ENCODE measurements at regions not wholly inside any gene's neighbourhood (a gene's known extent, or its start where the extent isn't known, plus 50 kb on each side); places are given as distances from the start of the nearest gene placed in this dataset.

GRCh38 chr4:59387759-59388758 lies 1812.1 kb upstream of the ADGRL3 start:
- POLR2A ChIA-PET: no interaction called here
- peaks cover 6% of the 10 kb centered on the region for H3K9me3 Mint-ChIP-seq
- DNase-seq (ENCODE audit: low spot score) (no peak), ATAC-seq (no peak)
- no peak overlapping the region for H3K27ac Mint-ChIP-seq
- H3K36me3 Mint-ChIP-seq: peaks cover 4% of the 10 kb centered on the region; the same call in 1 of the 2 replicates
- no peaks in the 10 kb centered on the region for H3K4me1 Mint-ChIP-seq
- no peak overlapping the region for H3K4me3 Mint-ChIP-seq
- TF ChIP-seq NFE2L1 (CRISPR knock-in tag; IDR thresholded peaks at IDR 0.05) (no peak), CDX4 (CRISPR knock-in tag; IDR thresholded peaks at IDR 0.05; ENCODE audit: borderline replicate concordance) (no peak), ZNF232 (CRISPR knock-in tag; IDR thresholded peaks at IDR 0.05) (no peak), ERG (CRISPR knock-in tag; IDR thresholded peaks at IDR 0.05) (no peak), TP53 (CRISPR knock-in tag; IDR thresholded peaks at IDR 0.05) (no peak), USF2 (CRISPR knock-in tag; IDR thresholded peaks at IDR 0.05) (no peak)
- H3K27me3 Mint-ChIP-seq (ENCODE audit: low read depth): no peaks in the 10 kb centered on the region
- CTCF ChIA-PET: no interaction called here

- DNase-seq (ENCODE audit: low spot score): no peak
- Mint-ChIP-seq H3K4me3 (no peak overlapping the region), H3K27me3 (ENCODE audit: low read depth) (no peaks in the 10 kb centered on the region), H3K4me1 (no peaks in the 10 kb centered on the region), H3K27ac (no peak overlapping the region), H3K9me3 (peaks cover 17% of the 10 kb centered on the region), H3K36me3 (peaks cover 6% of the 10 kb centered on the region)
- ChIA-PET CTCF (no interaction called here), POLR2A (no interaction called here)
- ATAC-seq: no peak
- TF ChIP-seq ZNF416 (CRISPR knock-in tag; IDR thresholded peaks at IDR 0.05): no peak
- no peak for TF ChIP-seq ESRRA (CRISPR knock-in tag; IDR thresholded peaks at IDR 0.05; ENCODE audit: borderline replicate concordance)
- no peak for TF ChIP-seq TP53 (CRISPR knock-in tag; IDR thresholded peaks at IDR 0.05)
- no peak for TF ChIP-seq MYBL2 (CRISPR knock-in tag; IDR thresholded peaks at IDR 0.05)
- no peak for TF ChIP-seq KAT7 (CRISPR knock-in tag; IDR thresholded peaks at IDR 0.05; ENCODE audit: borderline replicate concordance)
- no peak for TF ChIP-seq NR2C2 (CRISPR knock-in tag; IDR thresholded peaks at IDR 0.05)
- TF ChIP-seq ZNF425 (CRISPR knock-in tag; conservative IDR thresholded peaks at IDR 0.05): no peak
- no peak for TF ChIP-seq SOX15 (CRISPR knock-in tag; IDR thresholded peaks at IDR 0.05)
- no peak for TF ChIP-seq ETV6 (CRISPR knock-in tag; IDR thresholded peaks at IDR 0.05)
Observed at GRCh38 chr4:59393780-59394179, 1806.3 kb upstream of the ADGRL3 start.

- ChIA-PET CTCF (no interaction called here), POLR2A (no interaction called here)
- H3K27me3 Mint-ChIP-seq (ENCODE audit: low read depth): no peaks in the 10 kb centered on the region
- no peaks in the 10 kb centered on the region for H3K9me3 Mint-ChIP-seq
- H3K27ac Mint-ChIP-seq: no peak overlapping the region
- no peak overlapping the region for H3K4me3 Mint-ChIP-seq
- no peaks in the 10 kb centered on the region for H3K4me1 Mint-ChIP-seq
- ATAC-seq (no peak), DNase-seq (ENCODE audit: low spot score) (no peak)
- H3K36me3 Mint-ChIP-seq: no peaks in the 10 kb centered on the region
- no peak for TF ChIP-seq FOXJ3 (CRISPR knock-in tag; IDR thresholded peaks at IDR 0.05; ENCODE audit: borderline replicate concordance)
- no peak for TF ChIP-seq ZNF138 (CRISPR knock-in tag; conservative IDR thresholded peaks at IDR 0.05)
- no peak for TF ChIP-seq ZNF425 (CRISPR knock-in tag; conservative IDR thresholded peaks at IDR 0.05)
- TF ChIP-seq SMAD4 (CRISPR knock-in tag; IDR thresholded peaks at IDR 0.05): no peak
- no peak for TF ChIP-seq ZBTB43 (CRISPR knock-in tag; IDR thresholded peaks at IDR 0.05)
- TF ChIP-seq NR1H2 (CRISPR knock-in tag; IDR thresholded peaks at IDR 0.05): no peak
- no peak for TF ChIP-seq PRRX2 (CRISPR knock-in tag; IDR thresholded peaks at IDR 0.05)
- no peak for TF ChIP-seq HMGXB4 (CRISPR knock-in tag; IDR thresholded peaks at IDR 0.05)
Observed at GRCh38 chr4:59400334-59400733, 1799.8 kb upstream of the ADGRL3 start.

Measured in WTC11 (cell line).